Heart left ventricle (tissue), 16 donors: ENCODE measurements at regions not wholly inside any gene's neighbourhood (a gene's known extent, or its start where the extent isn't known, plus 50 kb on each side); places are given as distances from the start of the nearest gene placed in this dataset.

Experiments used
- ATAC-seq, 4 donors: fragments of 200-7000 bp; cut with Tn5 transposase; one replicate each; pipeline ENCODE4 v1.9.1; 2020 to 2022; ENCODE audit warnings: moderate library complexity in 4 of 4, mild to moderate bottlenecking in 3 of 4, moderate number of reproducible peaks in 1 of 4
- DNase-seq, 5 donors: peaks; one replicate each; pipeline ENCODE4 v3.0.0-alpha.2; 2020
- H3K27ac ChIP-seq, 12 donors: fragments of 200-600 bp; sonication (generic) in 4 of 12; one replicate each; pipeline versions ENCODE4 v1.5.0 to v1.8.0; 2016 to 2022; ENCODE audit warnings: mild to moderate bottlenecking in 2 of 12
- H3K27me3 ChIP-seq, 9 donors: fragments of 200-600 bp; sonication (generic) in 2 of 9; one replicate each; pipeline versions ENCODE4 v1.5.1 to v1.8.0; 2016 to 2022; ENCODE audit warnings: mild to moderate bottlenecking in 3 of 9
- H3K36me3 ChIP-seq, 9 donors: fragments of 200-600 bp; sonication (generic) in 2 of 9; one replicate each; pipeline versions ENCODE4 v1.5.0 to v1.8.0; 2018 to 2022; ENCODE audit warnings: mild to moderate bottlenecking in 2 of 9
- H3K4me1 ChIP-seq, 12 donors: fragments of 200-600 bp; sonication (generic) in 4 of 12; one replicate each; pipeline versions ENCODE4 v1.5.0 to v1.8.0; 2016 to 2022; ENCODE audit warnings: mild to moderate bottlenecking in 3 of 12
- H3K4me3 ChIP-seq, 12 donors: fragments of 200-600 bp; sonication (generic) in 4 of 12; one replicate each; pipeline versions ENCODE4 v1.5.0 to v1.8.0; 2017 to 2022; ENCODE audit warnings: mild to moderate bottlenecking in 9 of 12, moderate library complexity in 4 of 12
- H3K9me3 ChIP-seq, 12 donors: fragments of 200-600 bp; sonication (generic) in 4 of 12; one replicate each; pipeline versions ENCODE4 v1.5.0 to v1.8.0; 2016 to 2022; ENCODE audit warnings: mild to moderate bottlenecking in 1 of 12
- CTCF ChIP-seq, 12 donors: fragments of 200-600 bp; sonication (generic) in 4 of 12; IDR thresholded peaks; one replicate each; pipeline versions ENCODE4 v1.5.0 to v1.8.0; 2018 to 2022; ENCODE audit warnings: antibody characterized with exemption in 12 of 12, mild to moderate bottlenecking in 5 of 12
- POLR2A ChIP-seq, 2 donors: fragments of 450-650 bp; IDR thresholded peaks; one replicate each; pipeline ENCODE4 v1.6.1; 2017; ENCODE audit warnings: antibody characterized with exemption in 2 of 2, mild to moderate bottlenecking in 2 of 2, moderate library complexity in 2 of 2
- WGBS, 4 donors: extraction: QIAGEN DNeasy Blood & Tissue Kit in 2 of 4; methylation state at CpG; one replicate each; pipeline versions ENCODE4 v1.1.5 to v1.1.7; 2013 to 2018; 5-methylcytosine and 5-hydroxymethylcytosine counted together
- intact Hi-C, 10 donors: fragments of 100-400 bp; cut with DNase I; formaldehyde crosslinking; loops; one replicate each; pipeline versions ENCODE4 v1.11.1 to v1.14.2; 2022
- donor health status: ischemic (EF 13 %, LVEDD 7.1; RV severe dilation, severe dysfunction).
- donor health status: healthy with polysubstance abuse.
- donor health status: DM: no; HTN: yes; CAD: no.
- donor health status: DM: no; HTN: no; CAD: no.
- donor health status: ischemic (EF 25% LVEDD 6.9; RV normal size, moderate dysfunction).
- donor health status: ischemic (EF 25% LVEDD 5.7; RV mildly dilated, moderate dysfunction).
- donor health status: healthy.
- donor health status: DM: yes; HTN: yes; CAD: no.
- donor health status: ischemic (EF 35%, LVEDD 5.7; RV mildly dilated, moderate dysfunction).
- donor health status: nonischemic (EF 11% LVEDD 7.7; RV severe dilation, severe dysfunction).
- donor health status: DM: yes; HTN: yes; CAD: no.
- donor health status: PGD.
- donor health status: ischemic (EF 29% LVEDD 5.4; RV normal size, mild dysfunction).
- donor health status: nonischemic (EF 23%, LVEDD 6.1; RV moderate dilation, normal function).

GRCh38 chr1:64396817-64397216, 73.1 kb upstream of the CACHD1 start:
- H3K4me1 ChIP-seq, result no peaks in the 10 kb centered on the region
- DNase-seq, result no peak
- H3K9me3 ChIP-seq, result no peaks in the 10 kb centered on the region
- 78 to 86% (median 84%) methylated on average over 4 of the region's 4 CpGs for WGBS, 4 donors
- no peaks in the 10 kb centered on the region for H3K36me3 ChIP-seq
- intact Hi-C loops, result no loop called here
- H3K27me3 ChIP-seq, result no peaks in the 10 kb centered on the region
- no peak overlapping the region for H3K4me3 ChIP-seq
- H3K27ac ChIP-seq, result no peak overlapping the region
- TF ChIP-seq POLR2A (IDR thresholded peaks at IDR 0.05) (no peak), CTCF (IDR thresholded peaks at IDR 0.05) (no peak)
- no peak for ATAC-seq

- no peaks in the 10 kb centered on the region for H3K36me3 ChIP-seq
- H3K4me3 ChIP-seq, result no peak overlapping the region
- WGBS, 4 donors, result 81 to 88% (median 84%) methylated on average over 2 of the region's 2 CpGs
- no peak for TF ChIP-seq CTCF (IDR thresholded peaks at IDR 0.05)
- TF ChIP-seq POLR2A (IDR thresholded peaks at IDR 0.05), result no peak
- no peaks in the 10 kb centered on the region for H3K4me1 ChIP-seq
- intact Hi-C loops, result no loop called here
- no peak overlapping the region for H3K27ac ChIP-seq
- H3K9me3 ChIP-seq, result no peaks in the 10 kb centered on the region
- ATAC-seq, result no peak
- DNase-seq, result no peak
- no peaks in the 10 kb centered on the region for H3K27me3 ChIP-seq
Measured at GRCh38 chr1:64397541-64397940, 72.4 kb upstream of the CACHD1 start.

- WGBS, 4 donors, result 69 to 77% (median 72%) methylated on average over 5 of the region's 5 CpGs
- TF ChIP-seq CTCF (IDR thresholded peaks at IDR 0.05) (no peak), POLR2A (IDR thresholded peaks at IDR 0.05) (no peak)
- intact Hi-C loops, result no loop called here
- DNase-seq (no peak), ATAC-seq (no peak)
- H3K27me3 ChIP-seq, result no peaks in the 10 kb centered on the region
- no peaks in the 10 kb centered on the region for H3K4me1 ChIP-seq
- H3K36me3 ChIP-seq, result no peaks in the 10 kb centered on the region
- H3K27ac ChIP-seq, result no peak overlapping the region
- no peaks in the 10 kb centered on the region for H3K9me3 ChIP-seq
- H3K4me3 ChIP-seq, result no peak overlapping the region
Measured at GRCh38 chr1:64398936-64399335, 71.0 kb upstream of the CACHD1 start.

- H3K4me1 ChIP-seq, result no peaks in the 10 kb centered on the region
- intact Hi-C loops, result no loop called here
- H3K27ac ChIP-seq, result no peak overlapping the region
- WGBS, 4 donors, result 92 to 95% (median 93%) methylated on average over 1 of the region's 1 CpG
- H3K36me3 ChIP-seq, result no peaks in the 10 kb centered on the region
- H3K27me3 ChIP-seq, result no peaks in the 10 kb centered on the region
- DNase-seq (no peak), ATAC-seq (no peak)
- no peak overlapping the region for H3K4me3 ChIP-seq
- no peak for TF ChIP-seq CTCF (IDR thresholded peaks at IDR 0.05)
- no peak for TF ChIP-seq POLR2A (IDR thresholded peaks at IDR 0.05)
- no peaks in the 10 kb centered on the region for H3K9me3 ChIP-seq
Measured at GRCh38 chr1:64401285-64401684, 68.6 kb upstream of the CACHD1 start.
